ENCODE measurements at regions not wholly inside any gene's neighbourhood (a gene's known extent, or its start where the extent isn't known, plus 50 kb on each side); places are given as distances from the start of the nearest gene placed in this dataset.

DNA sequence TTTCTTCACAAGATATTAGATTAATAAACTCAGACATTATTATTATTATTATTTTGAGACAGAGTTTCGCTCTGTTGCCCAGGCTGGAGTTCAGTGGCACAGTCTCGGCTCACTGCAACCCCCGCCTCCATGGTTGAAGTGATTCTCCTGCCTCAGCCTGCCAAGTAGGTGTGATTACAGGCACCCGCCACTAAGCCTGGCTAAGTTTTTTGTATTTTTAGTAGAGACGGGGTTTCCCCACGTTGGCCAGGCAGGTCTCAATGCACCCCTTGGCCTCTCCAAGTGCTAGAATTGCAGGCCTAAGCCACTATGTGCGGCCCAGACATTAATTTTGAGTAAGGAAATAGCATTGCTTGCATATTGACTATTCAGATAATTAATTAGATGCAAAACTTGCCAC is 554.9 kb upstream of the LRFN5 start:
- 72 to 82% methylated on average over 7 of the region's 7 CpGs for WGBS, 2 donors
- no peak overlapping the region for H3K4me3 ChIP-seq (ENCODE audit: low read depth, poor library complexity, severe bottlenecking)
- intact Hi-C loops (cut with DNase I; ENCODE audit: low total_unique reads): no loop called here
- DNase-seq (ENCODE audit: low spot score in 2 of 2): no peak
- no peak for TF ChIP-seq CTCF (IDR thresholded peaks at IDR 0.05)
- no peak for TF ChIP-seq POLR2A (IDR thresholded peaks at IDR 0.05)

DNA sequence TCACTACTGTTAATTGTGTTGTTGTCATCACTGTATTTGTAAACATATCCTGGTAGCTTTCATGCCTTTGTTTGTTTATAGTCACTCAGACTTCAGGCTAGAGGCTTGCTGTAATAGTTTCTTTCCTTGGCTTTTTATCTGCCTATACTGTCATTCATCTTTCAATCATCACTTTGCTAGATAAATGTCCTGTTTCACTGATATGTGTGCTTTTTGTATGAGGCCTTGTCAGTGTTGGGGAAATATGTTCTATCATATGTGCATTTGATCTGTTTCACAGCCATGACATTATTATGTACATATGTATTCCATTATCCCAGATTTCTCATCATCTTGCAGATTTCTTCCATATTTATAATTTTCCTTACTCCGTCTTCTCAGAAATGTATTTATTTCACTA is 558.9 kb upstream of the LRFN5 start:
- intact Hi-C loops (cut with DNase I; ENCODE audit: low total_unique reads): no loop called here
- TF ChIP-seq CTCF (IDR thresholded peaks at IDR 0.05) (no peak), POLR2A (IDR thresholded peaks at IDR 0.05) (no peak)
- DNase-seq (ENCODE audit: low spot score in 2 of 2): no peak
- WGBS, 2 donors: 0% methylated on average over 1 of the region's 1 CpG
- H3K4me3 ChIP-seq (ENCODE audit: low read depth, poor library complexity, severe bottlenecking): no peak overlapping the region

DNA sequence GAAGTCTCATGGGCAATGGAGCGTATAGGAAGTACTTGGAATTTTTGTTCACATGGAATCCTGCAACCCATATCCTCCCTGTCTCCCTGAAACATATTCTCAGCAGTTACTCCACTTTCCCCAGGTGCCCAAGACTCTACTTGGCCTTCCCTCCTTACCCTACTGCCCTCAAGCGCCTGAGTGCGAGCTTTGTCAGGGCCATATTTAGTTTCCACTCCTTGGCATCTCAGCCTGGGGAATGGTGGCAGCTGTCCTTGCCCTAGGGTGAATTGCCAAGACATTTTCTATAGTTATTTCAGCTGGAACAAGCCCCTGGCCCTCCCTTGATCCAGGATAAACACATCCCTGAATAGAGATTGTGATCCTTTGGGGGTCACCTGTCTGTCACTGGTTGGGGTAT is 569.3 kb upstream of the LRFN5 start:
- no peak for TF ChIP-seq POLR2A (IDR thresholded peaks at IDR 0.05)
- H3K4me3 ChIP-seq (ENCODE audit: low read depth, poor library complexity, severe bottlenecking): no peak overlapping the region
- intact Hi-C loops (cut with DNase I; ENCODE audit: low total_unique reads): no loop called here
- WGBS, 2 donors: 83 to 97% methylated on average over 3 of the region's 3 CpGs
- no peak for DNase-seq (ENCODE audit: low spot score in 2 of 2)

- WGBS, 2 donors: 88 to 92% methylated on average over 1 of the region's 1 CpG
- H3K4me3 ChIP-seq (ENCODE audit: low read depth, poor library complexity, severe bottlenecking): no peak overlapping the region
- DNase-seq (ENCODE audit: low spot score in 2 of 2): no peak
- TF ChIP-seq CTCF (IDR thresholded peaks at IDR 0.05): no peak
- TF ChIP-seq POLR2A (IDR thresholded peaks at IDR 0.05): no peak
- intact Hi-C loops (cut with DNase I; ENCODE audit: low total_unique reads): no loop called here
Measured at GRCh38 chr14:41034969-41035368, 571.7 kb upstream of the LRFN5 start.

DNA sequence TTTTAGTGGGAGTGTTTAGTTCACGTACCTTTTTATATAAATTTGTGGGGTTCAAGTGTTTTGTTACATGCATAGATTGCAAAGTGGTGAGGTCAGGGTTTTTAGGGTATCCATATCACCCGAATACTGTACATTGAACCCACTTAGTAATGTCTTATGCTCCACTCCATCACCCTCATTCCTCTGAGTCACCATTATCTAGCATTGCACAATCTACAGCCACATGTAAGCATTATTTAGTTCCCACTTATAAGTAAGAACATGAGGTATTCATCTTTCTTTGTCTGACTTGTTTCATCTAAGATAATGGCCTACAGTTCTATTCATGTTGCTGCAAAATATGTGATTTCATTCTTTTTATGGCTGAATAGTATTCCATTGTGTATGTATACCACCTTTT is 583.7 kb upstream of the LRFN5 start:
- TF ChIP-seq POLR2A (IDR thresholded peaks at IDR 0.05): no peak
- TF ChIP-seq CTCF (IDR thresholded peaks at IDR 0.05): no peak
- WGBS, 2 donors: 78 to 89% methylated on average over 2 of the region's 2 CpGs
- no peak overlapping the region for H3K4me3 ChIP-seq (ENCODE audit: low read depth, poor library complexity, severe bottlenecking)
- no peak for DNase-seq (ENCODE audit: low spot score in 2 of 2)
- intact Hi-C loops (cut with DNase I; ENCODE audit: low total_unique reads): no loop called here

GRCh38 chr14:41016213-41016612 is 590.5 kb upstream of the LRFN5 start:
- intact Hi-C loops (cut with DNase I; ENCODE audit: low total_unique reads): no loop called here
- WGBS, 2 donors: 28 to 43% methylated on average over 4 of the region's 4 CpGs
- TF ChIP-seq POLR2A (IDR thresholded peaks at IDR 0.05): no peak
- no peak for TF ChIP-seq CTCF (IDR thresholded peaks at IDR 0.05)
- no peak overlapping the region for H3K4me3 ChIP-seq (ENCODE audit: low read depth, poor library complexity, severe bottlenecking)
- no peak for DNase-seq (ENCODE audit: low spot score in 2 of 2)
